Activated CD8-positive, alpha-beta T cell treated with anti-CD3 and anti-CD28 coated beads for 36 hours (primary cell): ENCODE measurements at regions not wholly inside any gene's neighbourhood (a gene's known extent, or its start where the extent isn't known, plus 50 kb on each side); places are given as distances from the start of the nearest gene placed in this dataset.

ENCODE experiments used
- ATAC-seq: fragments of 200-7000 bp; cut with Tn5 transposase; one replicate; pipeline ENCODE4 v1.10.0; 2021; ENCODE audit warnings: mild to moderate bottlenecking, moderate library complexity
- CTCF ChIA-PET: fragments of 350-600 bp; sonication (Branson Sonifier 250); formaldehyde crosslinking; loops from one replicate; lab custom pipeline; 2021; ENCODE audit warnings: antibody characterized with exemption; lab: Charles Lee
- POLR2A ChIA-PET: fragments of 350-600 bp; sonication (Branson Sonifier 250); formaldehyde crosslinking; loops from one replicate; lab custom pipeline; 2021; ENCODE audit warnings: antibody characterized with exemption; lab: Charles Lee
- DNase-seq: peaks from one replicate; pipeline ENCODE4 v3.0.0-alpha.2; 2020
- H3K27ac Mint-ChIP-seq: one replicate; pipeline ENCODE4 v1.8.0; 2021; ENCODE audit warnings: mild to moderate bottlenecking, mixed read lengths
- H3K27me3 Mint-ChIP-seq: one replicate; pipeline ENCODE4 v1.8.0; 2021; ENCODE audit warnings: mixed read lengths
- H3K36me3 Mint-ChIP-seq: one replicate; pipeline ENCODE4 v1.8.0; 2021; ENCODE audit warnings: low read depth, mixed read lengths
- H3K4me1 Mint-ChIP-seq: one replicate; pipeline ENCODE4 v1.8.0; 2021; ENCODE audit warnings: low read depth, mixed read lengths
- H3K4me3 Mint-ChIP-seq: one replicate; pipeline ENCODE4 v1.8.0; 2021; ENCODE audit warnings: mild to moderate bottlenecking, moderate library complexity, mixed read lengths
- H3K9me3 Mint-ChIP-seq: one replicate; pipeline ENCODE4 v1.8.0; 2021; ENCODE audit warnings: mixed read lengths
- intact Hi-C: fragments of 100-400 bp; cut with micrococcal nuclease; formaldehyde crosslinking; loops from one replicate; pipeline ENCODE4 v1.10.0; 2022
- TF ChIP-seq, protein P1 (sequence below): fragments of 200-600 bp; IDR thresholded peaks from one replicate; pipeline ENCODE4 v1.8.0; 2022; ENCODE audit warnings: antibody characterized with exemption, mild to moderate bottlenecking

DNA sequence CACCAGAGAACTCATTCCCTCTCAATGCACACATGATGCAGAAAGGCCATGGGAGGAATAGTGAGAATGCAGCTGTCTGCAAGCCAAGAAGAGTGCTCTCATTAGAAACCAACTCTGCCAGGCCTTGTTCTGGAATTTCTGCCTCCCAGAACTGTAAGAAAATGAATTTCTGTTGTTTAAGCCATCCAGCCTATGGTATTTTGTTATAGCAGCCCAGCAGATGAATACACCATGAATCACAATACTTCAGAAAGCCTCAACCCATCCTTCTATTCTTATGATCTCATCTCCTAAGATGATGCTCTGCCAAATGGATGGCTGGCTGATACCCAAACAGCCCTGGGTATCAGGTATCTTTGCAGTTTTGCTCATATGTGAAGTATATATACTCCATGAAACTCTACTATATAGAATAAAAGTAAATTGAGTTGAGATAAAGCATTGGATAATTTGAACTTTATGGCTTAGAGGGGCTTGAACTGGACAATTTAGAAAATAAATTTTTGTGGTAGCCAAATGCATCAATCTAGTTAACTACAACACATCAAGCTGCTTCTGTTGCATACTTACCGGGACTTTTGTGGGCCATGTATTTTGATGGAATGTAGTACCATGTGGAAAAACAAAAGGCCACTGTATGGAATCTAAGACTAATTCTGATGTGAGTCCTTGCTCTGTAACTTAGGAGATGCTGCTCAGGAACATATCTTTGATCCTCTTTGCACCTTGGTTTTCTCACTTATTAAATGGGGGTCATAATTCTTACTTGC, 245.9 kb downstream of the HS3ST1 start:
- H3K27me3 Mint-ChIP-seq: no peaks in the 10 kb centered on the region
- ChIA-PET POLR2A (no interaction called here), CTCF (no interaction called here)
- H3K36me3 Mint-ChIP-seq: no peaks in the 10 kb centered on the region
- no peak overlapping the region for H3K4me3 Mint-ChIP-seq
- no peak overlapping the region for H3K27ac Mint-ChIP-seq
- H3K4me1 Mint-ChIP-seq: no peaks in the 10 kb centered on the region
- DNase-seq (no peak), ATAC-seq (no peak)
- TF ChIP-seq, protein P1, sequence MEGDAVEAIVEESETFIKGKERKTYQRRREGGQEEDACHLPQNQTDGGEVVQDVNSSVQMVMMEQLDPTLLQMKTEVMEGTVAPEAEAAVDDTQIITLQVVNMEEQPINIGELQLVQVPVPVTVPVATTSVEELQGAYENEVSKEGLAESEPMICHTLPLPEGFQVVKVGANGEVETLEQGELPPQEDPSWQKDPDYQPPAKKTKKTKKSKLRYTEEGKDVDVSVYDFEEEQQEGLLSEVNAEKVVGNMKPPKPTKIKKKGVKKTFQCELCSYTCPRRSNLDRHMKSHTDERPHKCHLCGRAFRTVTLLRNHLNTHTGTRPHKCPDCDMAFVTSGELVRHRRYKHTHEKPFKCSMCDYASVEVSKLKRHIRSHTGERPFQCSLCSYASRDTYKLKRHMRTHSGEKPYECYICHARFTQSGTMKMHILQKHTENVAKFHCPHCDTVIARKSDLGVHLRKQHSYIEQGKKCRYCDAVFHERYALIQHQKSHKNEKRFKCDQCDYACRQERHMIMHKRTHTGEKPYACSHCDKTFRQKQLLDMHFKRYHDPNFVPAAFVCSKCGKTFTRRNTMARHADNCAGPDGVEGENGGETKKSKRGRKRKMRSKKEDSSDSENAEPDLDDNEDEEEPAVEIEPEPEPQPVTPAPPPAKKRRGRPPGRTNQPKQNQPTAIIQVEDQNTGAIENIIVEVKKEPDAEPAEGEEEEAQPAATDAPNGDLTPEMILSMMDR: no peak
- no peaks in the 10 kb centered on the region for H3K9me3 Mint-ChIP-seq
- intact Hi-C loops: no loop called here

DNA sequence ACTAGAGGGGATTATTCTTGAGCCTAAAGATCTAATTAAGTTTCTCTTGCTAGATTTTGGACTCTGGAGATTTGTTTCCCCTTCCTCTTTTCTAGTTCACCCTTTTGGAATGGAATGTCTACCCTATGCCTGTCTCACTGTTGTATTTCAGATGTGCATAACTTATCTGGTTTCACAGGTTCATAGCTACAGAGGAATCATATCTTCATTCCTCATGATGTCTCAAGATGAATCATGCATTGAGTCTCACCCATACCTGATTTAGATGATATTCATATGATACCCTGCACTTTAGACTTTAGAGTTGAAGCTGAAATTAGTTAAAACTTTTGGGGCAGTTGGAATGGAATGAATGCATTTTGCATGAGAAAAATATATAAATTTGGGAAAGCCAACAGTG, 246.7 kb downstream of the HS3ST1 start:
- TF ChIP-seq, protein P1: no peak
- ChIA-PET POLR2A (no interaction called here), CTCF (no interaction called here)
- H3K27ac Mint-ChIP-seq: no peak overlapping the region
- ATAC-seq (no peak), DNase-seq (no peak)
- no peaks in the 10 kb centered on the region for H3K27me3 Mint-ChIP-seq
- intact Hi-C loops: no loop called here
- no peak overlapping the region for H3K4me3 Mint-ChIP-seq
- H3K36me3 Mint-ChIP-seq: no peaks in the 10 kb centered on the region
- no peaks in the 10 kb centered on the region for H3K9me3 Mint-ChIP-seq
- no peaks in the 10 kb centered on the region for H3K4me1 Mint-ChIP-seq

DNA sequence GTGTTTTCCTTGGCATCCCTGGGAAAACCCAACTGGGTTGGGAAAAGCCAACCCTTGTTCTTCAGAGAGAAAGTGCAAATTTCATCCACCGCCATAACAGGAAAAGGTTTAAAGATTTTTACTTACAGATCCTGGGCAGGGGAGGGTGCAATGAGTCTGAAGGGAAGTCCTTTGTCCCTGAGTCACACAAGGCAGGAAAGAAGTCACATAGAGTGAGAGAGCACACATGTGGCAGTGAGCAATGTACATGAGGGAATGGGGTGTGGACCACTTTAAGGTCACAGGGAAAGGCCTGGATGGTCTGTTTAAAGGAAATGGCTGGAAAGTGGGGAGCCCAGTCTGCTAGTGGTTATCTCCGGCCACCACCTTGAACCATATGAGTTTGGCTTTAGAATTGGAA, 248.9 kb downstream of the HS3ST1 start:
- ChIA-PET POLR2A (no interaction called here), CTCF (no interaction called here)
- TF ChIP-seq, protein P1: no peak
- H3K4me1 Mint-ChIP-seq: no peaks in the 10 kb centered on the region
- intact Hi-C loops: no loop called here
- H3K9me3 Mint-ChIP-seq: no peaks in the 10 kb centered on the region
- no peak for DNase-seq
- H3K4me3 Mint-ChIP-seq: no peak overlapping the region
- H3K27ac Mint-ChIP-seq: no peak overlapping the region
- no peaks in the 10 kb centered on the region for H3K36me3 Mint-ChIP-seq
- no peak for ATAC-seq
- H3K27me3 Mint-ChIP-seq: no peaks in the 10 kb centered on the region

DNA sequence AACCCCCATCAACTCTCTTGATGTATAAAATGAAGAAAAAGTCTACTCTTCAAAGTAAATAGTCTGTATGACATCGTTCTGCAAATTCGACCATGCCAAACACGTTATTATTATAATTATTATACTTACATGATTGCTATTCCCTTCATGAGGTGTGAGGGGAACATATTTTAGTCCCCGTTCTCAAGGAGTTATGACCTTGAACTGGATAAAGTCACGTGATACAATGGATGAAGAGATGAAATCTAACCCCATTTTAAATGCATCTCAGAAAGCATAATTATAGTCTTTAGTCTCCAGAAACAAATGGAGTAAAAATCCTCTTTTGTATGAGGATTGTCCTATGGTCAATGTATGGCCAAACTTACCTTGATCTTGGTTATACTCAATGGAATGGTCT, 250.3 kb downstream of the HS3ST1 start:
- ChIA-PET CTCF (no interaction called here), POLR2A (interaction anchor here (0.7 kb wide), 1 partner anchor 1601 kb away, joined by 3 read pairs; no protein-coding TSS in a partner anchor)
- intact Hi-C loops: no loop called here
- no peak for DNase-seq
- Mint-ChIP-seq H3K4me1 (no peaks in the 10 kb centered on the region), H3K4me3 (no peak overlapping the region), H3K27ac (no peak overlapping the region), H3K36me3 (no peaks in the 10 kb centered on the region), H3K27me3 (peaks cover 1% of the 10 kb centered on the region), H3K9me3 (no peaks in the 10 kb centered on the region)
- TF ChIP-seq, protein P1: no peak
- no peak for ATAC-seq

DNA sequence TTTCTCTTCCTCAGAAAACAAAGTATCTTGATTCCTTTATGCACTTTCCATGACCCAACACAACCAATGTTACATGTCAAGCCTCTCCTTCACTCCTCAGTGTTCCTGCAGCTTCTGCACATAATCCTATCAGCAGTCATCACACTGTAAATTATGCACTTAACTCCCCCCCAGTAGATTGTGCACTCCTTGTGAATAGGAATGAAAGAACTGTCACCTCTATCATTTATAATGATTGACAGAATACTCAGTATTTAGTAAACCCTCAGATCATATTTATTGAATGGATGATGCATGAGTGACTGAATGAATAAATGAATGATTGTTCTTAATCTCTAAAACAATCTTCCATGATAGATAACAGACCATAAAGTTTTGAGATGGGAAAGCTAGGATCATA, 253.3 kb downstream of the HS3ST1 start:
- H3K36me3 Mint-ChIP-seq: no peaks in the 10 kb centered on the region
- intact Hi-C loops: no loop called here
- ChIA-PET POLR2A (no interaction called here), CTCF (interaction anchor here (1.2 to 1.3 kb wide), 2 partner anchors 9 to 23 kb away, joined by 3 read pairs; no protein-coding TSS in a partner anchor)
- peaks cover 1% of the 10 kb centered on the region for H3K27me3 Mint-ChIP-seq
- H3K9me3 Mint-ChIP-seq: no peaks in the 10 kb centered on the region
- no peak overlapping the region for H3K4me3 Mint-ChIP-seq
- no peaks in the 10 kb centered on the region for H3K4me1 Mint-ChIP-seq
- TF ChIP-seq, protein P1: no peak
- DNase-seq: no peak
- ATAC-seq: no peak
- no peak overlapping the region for H3K27ac Mint-ChIP-seq
